GM12878 (cell line): ENCODE measurements at regions not wholly inside any gene's neighbourhood (a gene's known extent, or its start where the extent isn't known, plus 50 kb on each side); places are given as distances from the start of the nearest gene placed in this dataset.

Experiments
- ATAC-seq: fragments of 200-7000 bp; cut with Tn5 transposase; 3 replicates; pipeline ENCODE4 v1.9.1; 2020; ENCODE audit warnings: mild to moderate bottlenecking, moderate library complexity
- BruUV-seq: library from RNA; stranded (reverse); fragments of 400-500 nt; replicated peaks from 2 replicates; lab custom pipeline; 2021; lab: Mats Ljungman, UMichigan
- CTCF ChIA-PET: fragments of 300-600 bp; sonication (Branson Sonifier 250); formaldehyde crosslinking; extraction: SDS; loops from one replicate; lab custom pipeline; 2021; ENCODE audit warnings: inconsistent platforms; lab: Yijun Ruan, JAX
- POLR2A ChIA-PET: fragments of 350-600 bp; formaldehyde crosslinking; extraction: SDS; loops from one replicate; lab custom pipeline; 2021; ENCODE audit warnings: inconsistent platforms; lab: Charles Lee
- RAD21 ChIA-PET: fragments of 300-600 bp; sonication (Branson Sonifier 250); formaldehyde crosslinking; loops from one replicate; lab custom pipeline; 2023; ENCODE audit warnings: antibody characterized with exemption; ENCODE audit not compliant: unreplicated experiment; lab: Charles Lee
- SMC1A ChIA-PET: fragments of 300-600 bp; sonication (Branson Sonifier 250); formaldehyde crosslinking; loops from one replicate; lab custom pipeline; 2023; ENCODE audit not compliant: unreplicated experiment, uncharacterized antibody; lab: Charles Lee
- DNase-seq: peaks from one replicate; pipeline ENCODE4 v3.0.0-alpha.2; 2011; ENCODE audit warnings: low read depth, low spot score
- FAIRE-seq: peaks from 3 replicates; lab custom pipeline; 2011; peaks lifted over from hg19 to GRCh38; lab: Jason Lieb, UNC
- H2AFZ ChIP-seq: 2 replicates; pipeline ENCODE4 v1.6.0; 2011; ENCODE audit warnings: low read depth, low read length, control low read depth; ENCODE audit not compliant: control insufficient read depth
- H3K27ac ChIP-seq: 2 replicates; pipeline ENCODE4 v1.5.1; 2011; ENCODE audit warnings: control low read depth; ENCODE audit not compliant: control insufficient read depth, insufficient read depth
- H3K27me3 ChIP-seq, 2 experiments: replicated peaks in 1 of 2; 2 replicates each; pipeline versions ENCODE4 v1.6.0 to v1.6.1; 2011; ENCODE audit warnings: low read length in 1 of 2; ENCODE audit not compliant: control insufficient read depth in 2 of 2, insufficient read depth in 2 of 2
- H3K36me3 ChIP-seq, 2 experiments: 2 replicates each; pipeline ENCODE4 v1.5.1; 2011; ENCODE audit warnings: low read length in 1 of 2; ENCODE audit not compliant: control insufficient read depth in 2 of 2, insufficient read depth in 2 of 2
- H3K4me1 ChIP-seq: 2 replicates; pipeline ENCODE4 v1.6.1; 2011; ENCODE audit warnings: mild to moderate bottlenecking, low read length, moderate library complexity, mixed read lengths; ENCODE audit not compliant: control insufficient read depth, insufficient read depth
- H3K4me2 ChIP-seq: 2 replicates; pipeline ENCODE4 v1.6.0; 2011; ENCODE audit warnings: control low read depth; ENCODE audit not compliant: control insufficient read depth, insufficient read depth
- H3K4me3 ChIP-seq: fragments of 200-600 bp; sonication (generic); 2 replicates; pipeline ENCODE4 v1.5.1; 2016
- H3K79me2 ChIP-seq: 2 replicates; pipeline ENCODE4 v1.6.0; 2011; ENCODE audit warnings: low read length; ENCODE audit not compliant: control insufficient read depth, insufficient read depth
- H3K9ac ChIP-seq: 2 replicates; pipeline ENCODE4 v1.8.0; 2011; ENCODE audit warnings: low read length, control low read depth, mixed read lengths; ENCODE audit not compliant: control insufficient read depth, insufficient read depth
- H3K9me3 ChIP-seq: replicated peaks from 3 replicates; pipeline ENCODE4 v1.5.1; 2011; ENCODE audit warnings: mild to moderate bottlenecking, low read length; ENCODE audit not compliant: control insufficient read depth, insufficient read depth
- H4K20me1 ChIP-seq: 2 replicates; pipeline ENCODE4 v1.6.0; 2011; ENCODE audit not compliant: control insufficient read depth, insufficient read depth
- BACH1 ChIP-seq: fragments of 450-650 bp; IDR thresholded peaks from 2 replicates; pipeline ENCODE4 v1.6.1; 2017; ENCODE audit warnings: mild to moderate bottlenecking, borderline replicate concordance
- BCL11A ChIP-seq: IDR thresholded peaks from 2 replicates; pipeline ENCODE4 v1.6.1; 2011; ENCODE audit warnings: low read depth, low read length
- MAX ChIP-seq: IDR thresholded peaks from 2 replicates; pipeline ENCODE4 v1.6.1; 2012; ENCODE audit warnings: low read depth, low read length, improper control_type of control experiment
- MYC ChIP-seq: IDR thresholded peaks from 2 replicates; pipeline ENCODE4 v1.6.1; 2011; ENCODE audit warnings: mild to moderate bottlenecking, low read length, moderate library complexity, inconsistent platforms; ENCODE audit not compliant: insufficient read depth, insufficient replicate concordance, insufficient read length, severe bottlenecking
- PKNOX1 ChIP-seq: fragments of 450-650 bp; IDR thresholded peaks from 2 replicates; pipeline ENCODE4 v1.6.1; 2016; ENCODE audit warnings: mild to moderate bottlenecking
- RB1 ChIP-seq: fragments of 450-650 bp; formaldehyde crosslinking; IDR thresholded peaks from 2 replicates; pipeline ENCODE4 v1.6.1; 2017; ENCODE audit warnings: mild to moderate bottlenecking, borderline replicate concordance
- RELB ChIP-seq: fragments of 450-650 bp; IDR thresholded peaks from 2 replicates; pipeline ENCODE4 v1.6.1; 2017; ENCODE audit warnings: low read depth, mild to moderate bottlenecking, moderate library complexity
- REST ChIP-seq: IDR thresholded peaks from 2 replicates; pipeline ENCODE4 v1.6.1; 2012; ENCODE audit warnings: mild to moderate bottlenecking, low read depth, low read length
- RUNX3 ChIP-seq: IDR thresholded peaks from 2 replicates; pipeline ENCODE4 v1.6.1; 2012; ENCODE audit warnings: low read length, inconsistent platforms
- TCF3 ChIP-seq: IDR thresholded peaks from 2 replicates; pipeline ENCODE4 v1.6.1; 2012; ENCODE audit warnings: low read depth, mild to moderate bottlenecking, low read length, borderline replicate concordance; ENCODE audit not compliant: insufficient read depth
- ZBED1 ChIP-seq: IDR thresholded peaks from 2 replicates; pipeline ENCODE4 v1.6.1; 2016; ENCODE audit warnings: borderline replicate concordance
- ZBTB33 ChIP-seq: fragments of 450-650 bp; IDR thresholded peaks from 2 replicates; pipeline ENCODE4 v1.6.1; 2017; ENCODE audit warnings: mild to moderate bottlenecking
- ZBTB4 ChIP-seq: fragments of 450-650 bp; formaldehyde crosslinking; IDR thresholded peaks from 2 replicates; pipeline ENCODE4 v1.4.0; 2022; ENCODE audit warnings: mild to moderate bottlenecking, moderate library complexity
- WGBS: methylation state at CpG from one replicate; pipeline ENCODE4 v1.1.6; 2016; ENCODE audit warnings: low lambda C conversion rate; ENCODE audit not compliant: insufficient replicate concordance, insufficient coverage; ENCODE audit errors: missing lambda C conversion rate; 5-methylcytosine and 5-hydroxymethylcytosine counted together
- in situ Hi-C: fragments of 300-500 bp; cut with MboI; formaldehyde crosslinking; loops from 9 replicates; pipeline ENCODE4 v1.14.3; 2018; ENCODE audit warnings: mixed read lengths
- intact Hi-C: fragments of 100-400 bp; cut with micrococcal nuclease; formaldehyde crosslinking; loops from one replicate; pipeline ENCODE4 v1.14.2; 2022; ENCODE audit not compliant: unreplicated experiment

GRCh38 chr18:67143028-67143427, 373.5 kb downstream of the DSEL start:
- POLR2A ChIA-PET: no interaction called here
- 38% methylated on average over 5 of the region's 5 CpGs for WGBS
- RAD21 ChIA-PET: no interaction called here
- FAIRE-seq: no peak
- no peak overlapping the region for H2AFZ ChIP-seq
- in situ Hi-C loops: no loop called here
- H3K4me3 ChIP-seq: no peak overlapping the region
- BruUV-seq: no TSS peak
- no peak overlapping the region for H3K27ac ChIP-seq
- no peaks in the 10 kb centered on the region for H3K9me3 ChIP-seq
- H3K36me3 ChIP-seq: no peaks in the 10 kb centered on the region
- no peaks in the 10 kb centered on the region for H3K27me3 ChIP-seq
- ATAC-seq: no peak
- H3K79me2 ChIP-seq: no peaks in the 10 kb centered on the region
- SMC1A ChIA-PET: no interaction called here
- no peak for DNase-seq
- H4K20me1 ChIP-seq: no peaks in the 10 kb centered on the region
- intact Hi-C loops: no loop called here
- CTCF ChIA-PET: no interaction called here
- no peak overlapping the region for H3K4me2 ChIP-seq
- no peak overlapping the region for H3K9ac ChIP-seq
- no peaks in the 10 kb centered on the region for H3K4me1 ChIP-seq
- TF ChIP-seq REST: no peak
- no peak for TF ChIP-seq RB1
- no peak for TF ChIP-seq BCL11A
- TF ChIP-seq TCF3: no peak
- no peak for TF ChIP-seq ZBED1
- TF ChIP-seq RELB: no peak
- TF ChIP-seq MAX: no peak
- TF ChIP-seq PKNOX1: no peak
- no peak for TF ChIP-seq ZBTB4
- no peak for TF ChIP-seq RUNX3
- TF ChIP-seq BACH1: no peak
- no peak for TF ChIP-seq MYC
- no peak for TF ChIP-seq ZBTB33
